SK-N-SH (cell line): ENCODE measurements at regions not wholly inside any gene's neighbourhood (a gene's known extent, or its start where the extent isn't known, plus 50 kb on each side); places are given as distances from the start of the nearest gene placed in this dataset.
"Not testable (repeated sequence)": the region's sequence is repeated elsewhere in the genome, so short reads cannot be mapped to it uniquely, and the experiment has no call there.

Experiments
- CTCF ChIA-PET: fragments of 300-600, 350-600 bp; formaldehyde crosslinking; extraction: SDS; loops from one replicate; lab custom pipeline; 2021; lab: Yijun Ruan, JAX
- POLR2A ChIA-PET: fragments of 350-600 bp; sonication (Branson Sonifier 250); formaldehyde crosslinking; extraction: SDS; loops from one replicate; lab custom pipeline; 2020; ENCODE audit warnings: antibody characterized with exemption, inconsistent platforms; lab: Yijun Ruan, JAX
- DNase-seq: peaks from one replicate; pipeline ENCODE4 v3.0.0; 2012
- H2AFZ ChIP-seq: fragments of 200-600 bp; sonication (generic); 2 replicates; pipeline ENCODE4 v1.8.1; 2016; ENCODE audit warnings: antibody characterized with exemption, mild to moderate bottlenecking, low read depth
- H3F3A ChIP-seq: fragments of 200-600 bp; sonication (generic); replicated peaks from 2 replicates; pipeline ENCODE3; 2016; ENCODE audit warnings: antibody characterized with exemption, mild to moderate bottlenecking; ENCODE audit not compliant: insufficient read depth
- H3K27ac ChIP-seq, 2 experiments: fragments of 200-500 bp in 1 of 2; fragments of 200-600 bp in 1 of 2; sonication (Bioruptor generic) in 1 of 2; sonication (generic), shearing (Covaris generic) in 1 of 2; 2 replicates each; pipeline versions ENCODE4 v1.5.1 to v1.6.1; 2014 to 2016; ENCODE audit warnings: low read depth in 2 of 2, inconsistent platforms in 1 of 2, low read length in 1 of 2, mild to moderate bottlenecking in 1 of 2, mixed read lengths in 1 of 2
- H3K27me3 ChIP-seq: fragments of 200-600 bp; sonication (generic), shearing (Covaris generic); 2 replicates; pipeline ENCODE4 v1.6.1; 2016; ENCODE audit warnings: mixed run types; ENCODE audit not compliant: insufficient read depth
- H3K36me3 ChIP-seq, 2 experiments: fragments of 200-500 bp in 1 of 2; fragments of 200-600 bp in 1 of 2; sonication (Bioruptor generic) in 1 of 2; sonication (generic) in 1 of 2; replicated peaks in 1 of 2; 2 replicates each; pipeline versions ENCODE3 to v1.5.1; 2014 to 2016; ENCODE audit warnings: low read length in 1 of 2, mild to moderate bottlenecking in 1 of 2; ENCODE audit not compliant: insufficient read depth in 2 of 2, control insufficient read depth in 1 of 2
- H3K4me1 ChIP-seq, 2 experiments: fragments of 200-500 bp in 1 of 2; fragments of 200-600 bp in 1 of 2; sonication (Bioruptor generic) in 1 of 2; sonication (generic), shearing (Covaris generic) in 1 of 2; 2 replicates each; pipeline versions ENCODE4 v1.5.1 to v1.6.1; 2014 to 2016; ENCODE audit warnings: low read depth in 1 of 2, low read length in 1 of 2, mixed run types in 1 of 2; ENCODE audit not compliant: insufficient read depth in 2 of 2, control insufficient read depth in 1 of 2
- H3K4me2 ChIP-seq: fragments of 200-600 bp; sonication (generic), shearing (Covaris generic); 2 replicates; pipeline ENCODE4 v1.6.1; 2017; ENCODE audit warnings: mixed run types
- H3K4me3 ChIP-seq, 2 experiments: fragments of 200-500 bp in 1 of 2; fragments of 200-600 bp in 1 of 2; sonication (Bioruptor generic) in 1 of 2; sonication (generic), shearing (Covaris generic) in 1 of 2; 2 replicates each; pipeline versions ENCODE4 v1.5.1 to v1.8.1; 2014 to 2016; ENCODE audit warnings: low read depth in 2 of 2, inconsistent platforms in 1 of 2, low read length in 1 of 2, mild to moderate bottlenecking in 1 of 2, mixed read lengths in 1 of 2, moderate library complexity in 1 of 2
- H3K79me2 ChIP-seq: fragments of 200-600 bp; sonication (generic); 2 replicates; pipeline ENCODE4 v1.8.1; 2017; ENCODE audit warnings: mild to moderate bottlenecking; ENCODE audit not compliant: insufficient read depth
- H3K9ac ChIP-seq: fragments of 200-600 bp; sonication (generic); 2 replicates; pipeline ENCODE4 v1.6.1; 2017; ENCODE audit warnings: mixed run types
- H3K9me2 ChIP-seq: fragments of 200-600 bp; sonication (generic); 2 replicates; pipeline ENCODE4 v1.6.1; 2017; ENCODE audit warnings: mixed run types
- H3K9me3 ChIP-seq: fragments of 200-600 bp; sonication (generic); 2 replicates; pipeline ENCODE4 v1.6.1; 2017; ENCODE audit warnings: mixed run types, mild to moderate bottlenecking, moderate library complexity
- H4K20me1 ChIP-seq: fragments of 200-600 bp; sonication (generic); 2 replicates; pipeline ENCODE4 v1.6.1; 2017; ENCODE audit warnings: mild to moderate bottlenecking, mixed run types; ENCODE audit not compliant: insufficient read depth
- GABPA ChIP-seq: IDR thresholded peaks from 2 replicates; pipeline ENCODE4 v1.4.0; 2012; ENCODE audit warnings: low read depth, mild to moderate bottlenecking
- MXI1 ChIP-seq: IDR thresholded peaks from 2 replicates; pipeline ENCODE4 v1.6.1; 2012; ENCODE audit warnings: mild to moderate bottlenecking, low read depth, low read length, improper control_type of control experiment
- NFIC ChIP-seq: IDR thresholded peaks from 2 replicates; pipeline ENCODE4 v1.4.0; 2012; ENCODE audit warnings: borderline replicate concordance
- POLR2AphosphoS5 ChIP-seq: IDR thresholded peaks from 2 replicates; pipeline ENCODE4 v1.6.1; 2012; ENCODE audit warnings: low read depth, low read length
- TAF1 ChIP-seq: IDR thresholded peaks from 2 replicates; pipeline ENCODE4 v1.6.1; 2012; ENCODE audit warnings: low read depth, mild to moderate bottlenecking, low read length, moderate library complexity, borderline replicate concordance
- TCF12 ChIP-seq: IDR thresholded peaks from 2 replicates; pipeline ENCODE4 v1.4.0; 2012
- USF2 ChIP-seq: fragments of 150-350 bp; IDR thresholded peaks from 2 replicates; pipeline ENCODE4 v1.6.1; 2017; ENCODE audit warnings: antibody characterized with exemption, low read length, low read depth, borderline replicate concordance
- YY1 ChIP-seq: IDR thresholded peaks from 2 replicates; pipeline ENCODE4 v1.4.0; 2012; ENCODE audit warnings: low read depth, mild to moderate bottlenecking
- ZBTB33 ChIP-seq: IDR thresholded peaks from 2 replicates; pipeline ENCODE4 v1.4.0; 2012; ENCODE audit warnings: low read depth, borderline replicate concordance
- WGBS: methylation state at CpG from one replicate; pipeline ENCODE4 v1.1.6; 2017; ENCODE audit warnings: low lambda C conversion rate; 5-methylcytosine and 5-hydroxymethylcytosine counted together
- TF ChIP-seq, protein P1 (sequence below): IDR thresholded peaks from 2 replicates; pipeline ENCODE4; 2012

DNA sequence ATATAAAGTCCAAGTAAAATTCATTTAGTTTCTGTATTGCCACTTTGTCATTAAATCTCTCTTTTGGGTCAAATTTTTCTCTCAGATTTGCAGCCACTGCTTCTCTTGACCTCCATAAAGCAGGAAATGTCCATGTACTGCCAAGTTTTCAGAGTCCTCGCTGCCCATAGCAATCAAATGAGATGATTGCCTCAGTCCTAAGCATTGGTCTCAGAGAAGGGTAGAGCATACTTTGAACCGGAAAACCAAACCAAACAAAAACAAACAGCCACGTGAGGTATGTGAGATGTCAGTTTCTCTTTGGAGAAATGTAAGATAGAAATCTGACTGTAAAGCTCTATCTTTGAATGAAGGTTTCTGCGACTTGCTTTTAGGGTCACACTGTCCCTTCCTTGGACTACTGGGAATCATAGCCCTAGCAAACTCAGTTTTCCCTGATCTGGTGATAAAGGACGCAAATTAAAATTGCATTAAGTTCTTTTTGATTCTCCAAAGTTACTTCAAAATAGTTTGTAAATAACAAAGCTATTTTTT is 505.4 kb upstream of the CITED2 start:
- ChIA-PET CTCF (interaction anchor here (1.9 kb wide), 1 partner anchor 10 kb away, joined by 7 read pairs; no protein-coding TSS in a partner anchor), POLR2A (no interaction called here)
- Histone ChIP-seq H3K9me2 (no peaks in the 10 kb centered on the region), H3K9me3 (no peaks in the 10 kb centered on the region), H3K79me2 (no peaks in the 10 kb centered on the region), H3K27me3 (no peaks in the 10 kb centered on the region), H3K4me1 (peaks cover 0 to 37% of the 10 kb centered on the region in 2 experiments; a peak in 3 of 4 replicates), H3K27ac (no peak overlapping the region), H3F3A (peaks cover 24% of the 10 kb centered on the region), H3K36me3 (no peaks in the 10 kb centered on the region), H3K9ac (no peak overlapping the region), H3K4me2 (no peak overlapping the region), H3K4me3 (no peak overlapping the region), H4K20me1 (no peaks in the 10 kb centered on the region), H2AFZ (no peak overlapping the region)
- DNase-seq = no peak
- WGBS = 92% methylated on average over 5 of the region's 5 CpGs
- TF ChIP-seq MXI1 = no peak
- TF ChIP-seq GABPA = no peak
- TF ChIP-seq, protein P1, sequence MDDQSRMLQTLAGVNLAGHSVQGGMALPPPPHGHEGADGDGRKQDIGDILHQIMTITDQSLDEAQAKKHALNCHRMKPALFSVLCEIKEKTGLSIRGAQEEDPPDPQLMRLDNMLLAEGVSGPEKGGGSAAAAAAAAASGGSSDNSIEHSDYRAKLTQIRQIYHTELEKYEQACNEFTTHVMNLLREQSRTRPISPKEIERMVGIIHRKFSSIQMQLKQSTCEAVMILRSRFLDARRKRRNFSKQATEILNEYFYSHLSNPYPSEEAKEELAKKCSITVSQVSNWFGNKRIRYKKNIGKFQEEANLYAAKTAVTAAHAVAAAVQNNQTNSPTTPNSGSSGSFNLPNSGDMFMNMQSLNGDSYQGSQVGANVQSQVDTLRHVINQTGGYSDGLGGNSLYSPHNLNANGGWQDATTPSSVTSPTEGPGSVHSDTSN = no peak
- TF ChIP-seq NFIC = no peak
- no peak for TF ChIP-seq YY1
- no peak for TF ChIP-seq TCF12
- no peak for TF ChIP-seq ZBTB33
- no peak for TF ChIP-seq TAF1
- no peak for TF ChIP-seq POLR2AphosphoS5
- no peak for TF ChIP-seq USF2
- TF ChIP-seq, all 33 proteins: peak for 0

DNA sequence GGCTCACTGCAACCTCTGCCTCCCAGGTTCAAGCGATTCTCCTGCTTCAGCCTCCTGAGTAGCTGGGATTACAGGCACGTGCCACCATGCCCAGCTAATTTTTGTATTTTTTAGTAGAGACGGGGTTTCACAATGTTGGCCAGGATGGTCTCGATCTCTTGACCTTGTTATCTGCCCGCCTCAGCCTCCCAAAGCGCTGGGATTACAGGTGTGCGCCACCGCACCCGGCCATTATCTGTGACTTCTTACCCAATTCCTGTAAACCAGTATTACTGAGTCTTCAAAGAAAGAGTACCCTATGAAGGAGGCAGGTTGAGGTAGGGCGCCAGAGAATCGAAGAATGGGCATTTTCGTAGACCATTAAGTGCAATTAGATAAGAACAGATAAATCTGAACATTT is 504.8 kb upstream of the CITED2 start:
- H3K9me3 ChIP-seq, DNase-seq, POLR2A ChIA-PET, H3K4me3 ChIP-seq, H2AFZ ChIP-seq, H3K27ac ChIP-seq, H3K9me2 ChIP-seq, CTCF ChIA-PET, H3K27me3 ChIP-seq, H3K9ac ChIP-seq, H3K36me3 ChIP-seq, H3K4me2 ChIP-seq, H4K20me1 ChIP-seq, H3K79me2 ChIP-seq: not testable (repeated sequence)
- WGBS = 93% methylated on average over 12 of the region's 12 CpGs
- Histone ChIP-seq H3K4me1 (peaks cover 0 to 32% of the 10 kb centered on the region in 2 experiments; a peak in 3 of 4 replicates), H3F3A (peaks cover 23% of the 10 kb centered on the region)
